Adrenal gland (tissue), 9 donors: ENCODE measurements at regions not wholly inside any gene's neighbourhood (a gene's known extent, or its start where the extent isn't known, plus 50 kb on each side); places are given as distances from the start of the nearest gene placed in this dataset.

Source experiments
- DNase-seq, 7 donors: peaks; one replicate each; pipeline ENCODE4 v3.0.0-alpha.2; 2019 to 2020
- H3K27ac ChIP-seq, 5 donors: fragments of 200-600 bp; sonication (generic) in 4 of 5; 1 replicate in 3 of 5; 2 replicates in 2 of 5; pipeline versions ENCODE4 v1.5.1 to v1.8.0; 2016 to 2020; ENCODE audit warnings: mild to moderate bottlenecking in 1 of 5
- H3K27me3 ChIP-seq: fragments of 200-600 bp; 2 replicates; pipeline ENCODE4 v1.8.0; 2021
- H3K36me3 ChIP-seq, 2 donors: fragments of 200-600 bp; replicated peaks in 1 of 2; 1 replicate in 1 of 2; 2 replicates in 1 of 2; pipeline versions ENCODE4 v1.5.1 to v1.8.0; 2018 to 2022
- H3K4me1 ChIP-seq, 2 donors: fragments of 200-600 bp; replicated peaks in 1 of 2; 1 replicate in 1 of 2; 2 replicates in 1 of 2; pipeline versions ENCODE4 v1.5.1 to v1.8.0; 2018 to 2021
- H3K4me3 ChIP-seq, 4 donors: fragments of 200-600 bp; sonication (generic) in 3 of 4; one replicate each; pipeline ENCODE4 v1.5.1; 2016 to 2018
- H3K9me3 ChIP-seq, 3 donors: fragments of 200-600 bp; sonication (generic) in 1 of 3; replicated peaks in 1 of 3; 1 replicate in 2 of 3; 2 replicates in 1 of 3; pipeline versions ENCODE4 v1.5.1 to v1.8.0; 2016 to 2021
- POLR2A ChIP-seq, 2 donors: fragments of 450-650 bp; IDR thresholded peaks; one replicate each; pipeline ENCODE4 v1.6.1; 2017; ENCODE audit warnings: antibody characterized with exemption in 2 of 2, mild to moderate bottlenecking in 2 of 2, moderate library complexity in 1 of 2
- WGBS, 4 donors: extraction: QIAGEN DNeasy Blood & Tissue Kit in 2 of 4; methylation state at CpG; one replicate each; pipeline versions ENCODE4 v1.1.5 to v1.1.7; 2013 to 2017; 5-methylcytosine and 5-hydroxymethylcytosine counted together
- intact Hi-C, 2 donors: fragments of 100-400 bp; cut with DNase I; formaldehyde crosslinking; loops; one replicate each; pipeline versions ENCODE4 v1.14.1 to v1.15.0; 2022 to 2023
- TF ChIP-seq, protein P1 (sequence below), 6 experiments: fragments of 450-650 bp in 4 of 6; fragments of 200-600 bp in 2 of 6; sonication (generic) in 1 of 6; IDR thresholded peaks; 1 replicate in 5 of 6; 2 replicates in 1 of 6; pipeline versions ENCODE4 v1.5.1 to v1.8.0; 2016 to 2021; ENCODE audit warnings: antibody characterized with exemption in 6 of 6, mild to moderate bottlenecking in 2 of 6, moderate library complexity in 1 of 6
- donor health status: healthy with polysubstance abuse.
- donor health status: Bipolar disorder and iron deficiency.
- donor health status: DM: yes; HTN: yes; CAD: no.
- donor health status: DM: no; HTN: no; CAD: no.
- donor health status: DM: no; HTN: no; CAD: no.

DNA sequence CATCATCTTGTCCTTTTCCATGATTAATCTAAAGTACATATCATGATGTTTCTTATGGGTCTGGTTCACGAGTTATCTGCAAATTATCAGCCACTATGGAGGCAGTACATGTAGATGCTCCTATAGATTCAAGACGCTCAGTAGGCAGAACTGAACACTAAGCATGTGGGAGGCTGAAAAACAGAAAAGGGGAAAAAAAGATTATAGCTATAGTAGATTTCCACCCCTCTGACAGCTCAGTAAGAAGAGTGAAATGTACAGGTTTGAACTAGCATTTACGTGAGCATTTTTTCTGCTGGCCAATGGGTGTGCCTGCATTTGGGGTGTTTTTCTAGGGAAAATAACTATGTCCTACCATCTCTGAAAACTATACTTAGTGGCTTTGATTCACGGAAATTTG is 308.9 kb downstream of the ZEB2 start:
- WGBS, 4 donors: 92 to 95% (median 93%) methylated on average over 4 of the region's 4 CpGs
- Histone ChIP-seq H3K27ac (no peak overlapping the region), H3K4me1 (no peaks in the 10 kb centered on the region), H3K9me3 (no peaks in the 10 kb centered on the region), H3K36me3 (no peaks in the 10 kb centered on the region), H3K27me3 (no peaks in the 10 kb centered on the region), H3K4me3 (no peak overlapping the region)
- TF ChIP-seq POLR2A (IDR thresholded peaks at IDR 0.05): no peak
- TF ChIP-seq, protein P1, sequence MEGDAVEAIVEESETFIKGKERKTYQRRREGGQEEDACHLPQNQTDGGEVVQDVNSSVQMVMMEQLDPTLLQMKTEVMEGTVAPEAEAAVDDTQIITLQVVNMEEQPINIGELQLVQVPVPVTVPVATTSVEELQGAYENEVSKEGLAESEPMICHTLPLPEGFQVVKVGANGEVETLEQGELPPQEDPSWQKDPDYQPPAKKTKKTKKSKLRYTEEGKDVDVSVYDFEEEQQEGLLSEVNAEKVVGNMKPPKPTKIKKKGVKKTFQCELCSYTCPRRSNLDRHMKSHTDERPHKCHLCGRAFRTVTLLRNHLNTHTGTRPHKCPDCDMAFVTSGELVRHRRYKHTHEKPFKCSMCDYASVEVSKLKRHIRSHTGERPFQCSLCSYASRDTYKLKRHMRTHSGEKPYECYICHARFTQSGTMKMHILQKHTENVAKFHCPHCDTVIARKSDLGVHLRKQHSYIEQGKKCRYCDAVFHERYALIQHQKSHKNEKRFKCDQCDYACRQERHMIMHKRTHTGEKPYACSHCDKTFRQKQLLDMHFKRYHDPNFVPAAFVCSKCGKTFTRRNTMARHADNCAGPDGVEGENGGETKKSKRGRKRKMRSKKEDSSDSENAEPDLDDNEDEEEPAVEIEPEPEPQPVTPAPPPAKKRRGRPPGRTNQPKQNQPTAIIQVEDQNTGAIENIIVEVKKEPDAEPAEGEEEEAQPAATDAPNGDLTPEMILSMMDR (IDR thresholded peaks at IDR 0.05): no peak
- no peak for DNase-seq
- intact Hi-C loops: no loop called here

DNA sequence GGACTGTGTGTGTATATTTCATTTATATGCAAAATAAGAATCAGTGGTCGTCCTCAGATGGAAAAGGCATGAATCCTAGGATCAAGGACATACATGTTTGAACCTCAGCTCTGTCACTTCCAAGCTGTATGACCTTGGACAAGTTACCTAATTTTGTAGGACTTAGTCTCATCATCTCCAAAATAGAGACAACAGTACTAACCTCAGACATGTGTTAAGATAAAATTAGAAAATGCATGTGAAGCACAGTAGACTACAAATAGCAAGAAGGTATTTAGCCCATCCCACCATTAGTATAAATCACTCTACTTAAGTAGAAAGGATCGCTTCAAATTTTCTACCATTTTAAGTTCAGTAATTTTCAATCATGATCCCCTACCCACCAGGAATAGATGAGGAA is 309.8 kb downstream of the ZEB2 start:
- DNase-seq: no peak
- H3K9me3 ChIP-seq: no peaks in the 10 kb centered on the region
- intact Hi-C loops: no loop called here
- H3K36me3 ChIP-seq: no peaks in the 10 kb centered on the region
- no peaks in the 10 kb centered on the region for H3K4me1 ChIP-seq
- no peak for TF ChIP-seq POLR2A (IDR thresholded peaks at IDR 0.05)
- TF ChIP-seq, protein P1 (IDR thresholded peaks at IDR 0.05): no peak
- no peak overlapping the region for H3K27ac ChIP-seq
- no peak overlapping the region for H3K4me3 ChIP-seq
- no peaks in the 10 kb centered on the region for H3K27me3 ChIP-seq
- WGBS, 4 donors: 85 to 94% (median 90%) methylated on average over 2 of the region's 2 CpGs

DNA sequence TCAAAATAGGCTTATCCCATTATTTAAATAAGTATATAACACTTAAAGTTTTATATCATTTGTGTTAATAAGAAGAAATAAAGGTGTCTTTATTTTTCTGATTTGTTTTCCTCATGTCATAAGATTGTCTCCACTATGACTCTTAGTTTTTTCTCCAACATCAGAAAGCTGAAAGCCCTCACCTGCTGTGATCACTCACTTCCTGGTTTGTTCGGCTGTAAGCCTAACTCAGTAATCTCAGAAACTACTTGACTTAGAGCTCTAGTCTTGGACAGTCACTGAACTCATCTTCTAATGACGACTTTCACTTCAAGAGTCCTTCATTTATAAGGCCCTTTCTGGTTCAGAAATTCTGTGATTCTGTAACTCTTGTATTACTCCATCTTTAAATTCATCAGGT is 311.0 kb downstream of the ZEB2 start:
- no peaks in the 10 kb centered on the region for H3K36me3 ChIP-seq
- no peak overlapping the region for H3K4me3 ChIP-seq
- no peaks in the 10 kb centered on the region for H3K9me3 ChIP-seq
- no peaks in the 10 kb centered on the region for H3K4me1 ChIP-seq
- intact Hi-C loops: no loop called here
- H3K27me3 ChIP-seq: no peaks in the 10 kb centered on the region
- no peak for TF ChIP-seq POLR2A (IDR thresholded peaks at IDR 0.05)
- TF ChIP-seq, protein P1 (IDR thresholded peaks at IDR 0.05): no peak
- WGBS, 4 donors: 97 to 100% (median 98%) methylated on average over 2 of the region's 2 CpGs
- no peak overlapping the region for H3K27ac ChIP-seq
- DNase-seq: no peak

DNA sequence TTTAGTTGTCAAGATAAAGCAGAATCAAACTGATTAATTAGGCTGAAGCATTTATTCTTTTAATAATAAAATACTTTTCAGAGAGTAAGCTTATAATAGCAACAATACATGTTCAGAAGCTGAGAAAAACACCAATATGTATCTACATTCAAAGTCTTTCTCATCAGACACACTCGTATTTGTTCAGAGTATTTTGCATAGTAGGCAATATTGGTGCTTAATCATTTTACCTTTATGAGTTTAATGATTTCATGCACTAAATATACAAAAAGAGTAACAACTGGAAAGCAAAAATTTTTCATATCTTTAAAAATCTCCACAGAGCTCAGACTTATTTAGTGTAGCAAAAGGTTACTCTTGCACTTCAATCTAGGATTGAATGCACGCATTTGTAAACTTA is 313.9 kb downstream of the ZEB2 start:
- no peaks in the 10 kb centered on the region for H3K9me3 ChIP-seq
- WGBS, 4 donors: 97 to 100% (median 98%) methylated on average over 2 of the region's 2 CpGs
- intact Hi-C loops: no loop called here
- H3K4me3 ChIP-seq: no peak overlapping the region
- no peaks in the 10 kb centered on the region for H3K27me3 ChIP-seq
- H3K36me3 ChIP-seq: no peaks in the 10 kb centered on the region
- DNase-seq: no peak
- no peak overlapping the region for H3K27ac ChIP-seq
- no peak for TF ChIP-seq POLR2A (IDR thresholded peaks at IDR 0.05)
- TF ChIP-seq, protein P1 (IDR thresholded peaks at IDR 0.05): no peak
- no peaks in the 10 kb centered on the region for H3K4me1 ChIP-seq
